NCI-H2196 treated with DMSO at 0.1 percent for 48 hours (cell line): ENCODE measurements at regions not wholly inside any gene's neighbourhood (a gene's known extent, or its start where the extent isn't known, plus 50 kb on each side); places are given as distances from the start of the nearest gene placed in this dataset.
"Not testable (repeated sequence)": the region's sequence is repeated elsewhere in the genome, so short reads cannot be mapped to it uniquely, and the experiment has no call there.

ENCODE experiments used
- DNase-seq: peaks from one replicate; lab custom pipeline; 2025; ENCODE audit not compliant: unreplicated experiment; lab: John Stamatoyannopoulos, UW

DNA sequence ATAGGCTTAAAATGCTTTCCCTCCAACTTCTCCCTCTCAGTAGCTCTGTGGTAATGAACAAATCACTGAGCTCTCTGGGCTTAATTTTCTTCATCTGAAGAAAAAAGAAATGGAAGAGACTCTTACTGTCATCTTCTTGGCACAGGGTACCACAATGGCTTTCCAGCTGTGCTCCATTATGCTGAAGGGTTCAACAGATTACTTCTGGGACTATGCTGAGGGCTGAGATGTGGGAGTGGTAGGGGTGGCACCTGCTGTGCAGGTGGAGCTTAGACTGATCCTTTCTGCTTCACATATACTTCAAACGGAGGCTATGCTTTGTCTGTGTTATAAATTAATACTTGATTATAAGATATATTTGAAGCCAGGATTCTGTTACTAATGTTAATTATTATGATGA lies 840.2 kb upstream of the C9orf72 start:
- DNase-seq = no peak

GRCh38 chr9:28423255-28423654 lies 850.0 kb upstream of the C9orf72 start:
- no peak for DNase-seq

GRCh38 chr9:28435456-28435855 lies 862.2 kb upstream of the C9orf72 start:
- no peak for DNase-seq

DNA sequence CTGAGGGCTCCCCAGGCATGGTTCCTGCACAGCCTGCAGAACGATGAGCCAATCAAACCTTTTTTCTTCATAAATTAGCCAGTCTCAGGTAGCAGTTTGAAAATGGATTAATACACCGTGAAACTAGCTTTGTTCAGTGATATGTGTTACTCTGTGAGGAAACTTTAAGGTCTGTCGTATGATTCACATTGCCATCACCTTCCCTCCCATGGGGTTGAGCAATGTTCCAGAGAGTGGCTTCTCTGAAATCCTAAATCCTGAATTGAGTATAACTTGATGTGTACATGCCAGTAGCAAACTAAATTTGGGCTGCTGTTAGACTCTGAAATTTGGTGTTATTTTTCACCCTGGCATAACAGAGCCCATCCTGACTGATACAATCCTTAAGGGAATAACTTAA lies 866.4 kb upstream of the C9orf72 start:
- DNase-seq = no peak

DNA sequence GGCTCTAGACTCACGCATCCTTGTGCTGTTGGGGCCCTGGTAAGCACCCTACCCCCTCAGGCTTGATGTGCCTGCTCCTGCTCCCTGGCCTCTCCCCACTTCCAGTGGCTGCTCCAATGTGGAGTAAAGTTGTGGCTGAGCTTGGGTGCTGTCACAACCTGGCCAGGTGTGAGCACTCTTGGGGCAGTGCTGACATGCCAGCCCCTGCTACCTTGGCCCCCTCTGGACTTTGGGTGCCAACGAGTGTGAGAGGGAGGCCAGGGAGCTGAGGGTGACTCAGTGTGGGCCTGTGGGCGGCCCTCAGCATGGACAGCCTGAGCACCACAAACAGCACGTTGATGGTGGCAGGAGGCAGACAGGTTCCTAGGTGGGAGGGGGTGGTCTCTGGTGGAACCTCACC lies 870.2 kb upstream of the C9orf72 start:
- DNase-seq = no peak

- no peak for DNase-seq
Measured at GRCh38 chr9:28444637-28445036, 871.4 kb upstream of the C9orf72 start.

- no peak for DNase-seq
Measured at GRCh38 chr9:28445211-28445610, 871.9 kb upstream of the C9orf72 start.

DNA sequence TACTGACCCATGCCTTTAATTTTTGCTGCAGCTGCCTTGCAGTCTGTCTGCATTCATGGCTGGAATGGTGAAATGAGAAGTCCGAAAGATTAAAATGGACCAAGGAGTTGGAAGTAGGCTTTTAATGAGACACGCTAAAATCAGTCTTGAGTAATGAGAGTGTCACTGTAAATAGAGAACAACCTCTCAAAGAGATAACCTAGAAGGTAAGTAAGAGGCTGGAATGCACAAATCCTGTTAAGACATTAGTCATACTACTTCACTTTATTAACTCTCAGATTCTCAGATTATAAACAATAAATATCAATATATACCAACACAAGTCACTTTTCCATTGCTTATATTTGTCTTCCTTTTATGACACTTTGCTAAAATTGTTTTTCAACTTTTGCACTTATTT lies 880.6 kb upstream of the C9orf72 start:
- no peak for DNase-seq

DNA sequence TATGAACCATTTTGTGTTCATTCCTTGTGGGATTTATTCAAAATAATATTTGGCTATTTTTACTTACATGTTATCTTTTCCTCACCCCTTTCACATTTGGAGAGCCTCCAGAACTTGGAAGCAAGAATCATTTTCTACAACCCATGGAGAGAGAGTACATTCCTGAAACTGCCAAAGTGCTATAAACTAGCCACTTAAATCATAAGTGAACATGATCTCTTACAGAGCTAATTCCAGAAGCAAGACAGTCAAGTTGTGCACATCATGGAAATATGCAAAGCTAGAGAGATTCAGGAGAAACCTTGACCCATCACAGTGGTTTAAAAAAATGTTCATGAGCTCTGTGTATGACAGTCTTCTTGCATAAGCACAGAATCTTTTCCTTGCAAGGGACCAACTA lies 883.6 kb upstream of the C9orf72 start:
- no peak for DNase-seq

GRCh38 chr9:28464481-28465216 lies 891.4 kb upstream of the C9orf72 start:
- no peak for DNase-seq

- no peak for DNase-seq
Measured at GRCh38 chr9:28471261-28471660, 898.0 kb upstream of the C9orf72 start.

- DNase-seq = no peak
Measured at GRCh38 chr9:28487561-28487960, 914.3 kb upstream of the C9orf72 start.

DNA sequence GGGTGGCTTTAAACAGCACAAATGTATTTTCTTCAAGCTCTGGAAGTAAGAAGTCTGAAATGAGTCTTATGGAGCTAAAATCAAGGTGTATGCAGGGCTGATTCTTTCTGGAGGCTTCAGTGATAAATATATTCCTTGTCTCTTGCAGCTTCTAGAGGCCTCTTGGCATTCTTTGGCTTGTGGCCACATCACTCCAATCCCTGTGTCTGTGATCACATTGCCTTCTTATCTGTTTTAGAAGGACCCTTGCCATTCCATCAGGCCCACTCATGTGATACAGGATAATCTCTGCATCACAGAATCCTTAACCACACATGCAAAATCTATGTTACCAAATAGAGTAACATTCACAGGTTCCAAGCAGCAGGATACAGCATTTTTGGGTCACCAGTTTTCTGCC lies 917.8 kb upstream of the C9orf72 start:
- no peak for DNase-seq

- not testable (repeated sequence) for DNase-seq
Measured at GRCh38 chr9:28498168-28498567, 924.9 kb upstream of the C9orf72 start.

- DNase-seq = no peak
Measured at GRCh38 chr9:28502189-28502588, 928.9 kb upstream of the C9orf72 start.

- no peak for DNase-seq
Measured at GRCh38 chr9:28502741-28503140, 929.5 kb upstream of the C9orf72 start.

DNA sequence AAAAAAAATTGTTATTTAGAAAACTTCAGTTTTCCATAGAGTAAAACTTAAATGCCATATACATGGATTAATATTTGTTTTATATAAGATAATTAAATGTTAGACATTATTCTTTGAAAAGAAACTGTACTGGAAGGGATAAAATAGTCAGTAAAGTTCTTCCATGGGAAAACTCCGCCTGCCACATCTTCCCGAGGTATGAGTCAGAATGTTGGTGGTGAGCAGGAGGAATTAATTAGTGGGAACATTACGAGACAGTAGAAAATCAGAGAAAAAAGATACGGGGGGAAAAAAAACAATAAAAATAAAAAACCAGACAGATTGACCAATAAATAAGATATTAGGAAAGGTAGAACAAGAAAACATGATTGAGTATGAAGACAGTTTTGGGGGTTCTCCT lies 930.3 kb upstream of the C9orf72 start:
- DNase-seq = no peak

GRCh38 chr9:28518439-28518838 lies 945.2 kb upstream of the C9orf72 start:
- DNase-seq = no peak

GRCh38 chr9:28524309-28524708 lies 951.0 kb upstream of the C9orf72 start:
- DNase-seq = not testable (repeated sequence)

DNA sequence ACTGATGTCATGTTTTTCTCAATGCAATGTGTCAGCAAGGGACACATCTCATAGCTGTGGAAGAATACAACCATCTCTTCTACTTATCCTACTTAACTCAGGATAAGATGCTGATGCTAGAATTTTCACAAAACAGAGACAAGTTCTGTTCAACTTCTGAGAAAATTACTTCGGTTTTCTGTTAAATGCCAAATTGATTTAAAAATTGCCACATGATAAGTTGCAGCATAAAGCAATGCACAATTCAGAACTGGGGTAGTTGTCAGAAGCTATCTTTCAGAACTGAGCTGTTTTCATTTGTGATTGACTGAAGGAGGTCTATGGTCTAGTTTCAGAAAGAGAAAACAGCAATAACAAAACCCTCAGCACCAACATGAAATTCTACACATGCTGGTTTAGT lies 954.8 kb upstream of the C9orf72 start:
- no peak for DNase-seq

DNA sequence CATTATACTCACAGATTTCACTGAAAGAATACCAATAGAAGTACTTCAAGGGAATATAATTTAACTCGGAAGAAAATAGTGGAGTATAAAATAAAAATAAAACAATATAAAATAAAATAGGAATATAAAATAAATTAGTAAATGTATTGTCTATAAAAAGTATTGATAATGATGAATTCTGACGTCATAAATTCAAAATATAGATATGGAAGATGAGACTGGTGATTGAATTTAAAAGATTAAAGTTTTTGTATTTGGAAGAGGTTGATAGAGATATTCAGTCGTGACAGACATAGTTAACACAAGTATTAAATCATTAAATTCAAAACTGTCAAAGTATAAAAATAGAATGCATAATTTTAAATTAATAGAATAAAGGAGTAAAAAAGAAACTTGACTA lies 964.9 kb upstream of the C9orf72 start:
- no peak for DNase-seq

- peak; percentile 35 for DNase-seq
Measured at GRCh38 chr9:28539434-28540070, 966.3 kb upstream of the C9orf72 start.

- DNase-seq = no peak
Measured at GRCh38 chr9:28542928-28543327, 969.6 kb upstream of the C9orf72 start.
